GM18511 (cell line): ENCODE measurements at regions not wholly inside any gene's neighbourhood (a gene's known extent, or its start where the extent isn't known, plus 50 kb on each side); places are given as distances from the start of the nearest gene placed in this dataset.

Experiments
- ATAC-seq: cut with Tn5 transposase; IDR thresholded peaks from one replicate; pipeline ENCODE4 v1.9.1; 2021; ENCODE audit warnings: mild to moderate bottlenecking, moderate library complexity; ENCODE audit not compliant: unreplicated experiment

GRCh38 chr6:98581705-98582104, 252.7 kb upstream of the POU3F2 start:
- no peak for ATAC-seq

- no peak for ATAC-seq
Observed at GRCh38 chr6:98583506-98583905, 250.9 kb upstream of the POU3F2 start.

- ATAC-seq = no peak
Observed at GRCh38 chr6:98586163-98586562, 248.2 kb upstream of the POU3F2 start.

- no peak for ATAC-seq
Observed at GRCh38 chr6:98587555-98587954, 246.8 kb upstream of the POU3F2 start.

- no peak for ATAC-seq
Observed at GRCh38 chr6:98589536-98589935, 244.8 kb upstream of the POU3F2 start.

GRCh38 chr6:98590136-98590681, 244.2 kb upstream of the POU3F2 start:
- no peak for ATAC-seq

GRCh38 chr6:98590997-98591396, 243.4 kb upstream of the POU3F2 start:
- no peak for ATAC-seq

GRCh38 chr6:98593676-98594075, 240.7 kb upstream of the POU3F2 start:
- ATAC-seq = no peak

GRCh38 chr6:98601716-98602115, 232.7 kb upstream of the POU3F2 start:
- no peak for ATAC-seq

GRCh38 chr6:98605705-98606104, 228.7 kb upstream of the POU3F2 start:
- no peak for ATAC-seq

GRCh38 chr6:98627129-98627775, 207.1 kb upstream of the POU3F2 start:
- ATAC-seq = no peak

GRCh38 chr6:98633886-98634285, 200.5 kb upstream of the POU3F2 start:
- ATAC-seq = no peak

- no peak for ATAC-seq
Observed at GRCh38 chr6:98634569-98634968, 199.8 kb upstream of the POU3F2 start.

GRCh38 chr6:98635191-98635590, 199.2 kb upstream of the POU3F2 start:
- no peak for ATAC-seq

GRCh38 chr6:98636941-98637340, 197.4 kb upstream of the POU3F2 start:
- no peak for ATAC-seq

- ATAC-seq = no peak
Observed at GRCh38 chr6:98639089-98639635, 195.2 kb upstream of the POU3F2 start.

GRCh38 chr6:98640366-98640765, 194.0 kb upstream of the POU3F2 start:
- no peak for ATAC-seq

GRCh38 chr6:98641949-98642719, 192.2 kb upstream of the POU3F2 start:
- ATAC-seq = no peak

GRCh38 chr6:98644063-98644462, 190.3 kb upstream of the POU3F2 start:
- no peak for ATAC-seq

- ATAC-seq = no peak
Observed at GRCh38 chr6:98648211-98648914, 186.0 kb upstream of the POU3F2 start.

- ATAC-seq = no peak
Observed at GRCh38 chr6:98650941-98651340, 183.4 kb upstream of the POU3F2 start.
